ENCODE measurements at regions not wholly inside any gene's neighbourhood (a gene's known extent, or its start where the extent isn't known, plus 50 kb on each side); places are given as distances from the start of the nearest gene placed in this dataset.

DNA sequence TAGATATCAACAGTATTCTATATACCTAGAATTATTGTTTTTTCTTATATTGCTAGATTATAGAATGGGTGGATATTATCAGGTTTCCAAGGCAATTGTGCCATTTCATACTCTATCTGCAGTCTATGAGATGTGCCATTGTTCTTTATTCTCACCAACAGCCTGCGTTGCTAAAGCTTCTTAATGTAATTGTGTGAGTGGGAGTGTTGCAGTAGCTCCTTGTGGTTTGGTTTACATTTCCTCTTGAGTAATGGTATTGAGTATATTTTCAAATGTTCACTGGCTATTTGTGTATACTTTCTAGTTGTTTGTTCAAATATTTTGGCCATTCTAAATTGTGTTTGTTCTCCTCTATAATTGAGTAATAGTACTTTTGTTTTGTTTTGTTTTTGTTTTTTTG is 199.2 kb downstream of the TFEC start:
- ChIA-PET POLR2A (no interaction called here), CTCF (ENCODE audit: unreplicated experiment) (no interaction called here)
- no peak overlapping the region for H3K4me2 ChIP-seq (ENCODE audit: low read length)
- H3K27ac ChIP-seq (ENCODE audit: low read depth, low read length, poor library complexity, severe bottlenecking), result no peak overlapping the region
- no TSS peak for BruUV-seq (replicated peaks)
- no peak for DNase-seq (ENCODE audit: low spot score)
- no peaks in the 10 kb centered on the region for H3K4me1 ChIP-seq (ENCODE audit: insufficient read depth, low read length, poor library complexity, severe bottlenecking)
- H3K9me2 ChIP-seq (ENCODE audit: insufficient read depth, low read length), result no peaks in the 10 kb centered on the region
- no peaks in the 10 kb centered on the region for H3K79me2 ChIP-seq (ENCODE audit: insufficient read depth, low read depth, low read length)
- intact Hi-C loops (cut with micrococcal nuclease; ENCODE audit: unreplicated experiment), result no loop called here
- no peaks in the 10 kb centered on the region for H3K36me3 ChIP-seq (ENCODE audit: insufficient read depth, low read length)
- no peak overlapping the region for H3K4me3 ChIP-seq (ENCODE audit: low read depth, low read length, poor library complexity, severe bottlenecking)
- no peak overlapping the region for H2AFZ ChIP-seq (ENCODE audit: low read length)
- TF ChIP-seq EZH2phosphoT487 (IDR thresholded peaks at IDR 0.05; ENCODE audit: borderline replicate concordance, low read depth, low read length), result no peak
- TF ChIP-seq, protein P1, sequence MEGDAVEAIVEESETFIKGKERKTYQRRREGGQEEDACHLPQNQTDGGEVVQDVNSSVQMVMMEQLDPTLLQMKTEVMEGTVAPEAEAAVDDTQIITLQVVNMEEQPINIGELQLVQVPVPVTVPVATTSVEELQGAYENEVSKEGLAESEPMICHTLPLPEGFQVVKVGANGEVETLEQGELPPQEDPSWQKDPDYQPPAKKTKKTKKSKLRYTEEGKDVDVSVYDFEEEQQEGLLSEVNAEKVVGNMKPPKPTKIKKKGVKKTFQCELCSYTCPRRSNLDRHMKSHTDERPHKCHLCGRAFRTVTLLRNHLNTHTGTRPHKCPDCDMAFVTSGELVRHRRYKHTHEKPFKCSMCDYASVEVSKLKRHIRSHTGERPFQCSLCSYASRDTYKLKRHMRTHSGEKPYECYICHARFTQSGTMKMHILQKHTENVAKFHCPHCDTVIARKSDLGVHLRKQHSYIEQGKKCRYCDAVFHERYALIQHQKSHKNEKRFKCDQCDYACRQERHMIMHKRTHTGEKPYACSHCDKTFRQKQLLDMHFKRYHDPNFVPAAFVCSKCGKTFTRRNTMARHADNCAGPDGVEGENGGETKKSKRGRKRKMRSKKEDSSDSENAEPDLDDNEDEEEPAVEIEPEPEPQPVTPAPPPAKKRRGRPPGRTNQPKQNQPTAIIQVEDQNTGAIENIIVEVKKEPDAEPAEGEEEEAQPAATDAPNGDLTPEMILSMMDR (conservative IDR thresholded peaks at IDR 0.05; ENCODE audit: low read length), result no peak
- H3K9me3 ChIP-seq (ENCODE audit: low read length), result no peaks in the 10 kb centered on the region
- H4K20me1 ChIP-seq (ENCODE audit: insufficient read depth, low read length), result no peaks in the 10 kb centered on the region

DNA sequence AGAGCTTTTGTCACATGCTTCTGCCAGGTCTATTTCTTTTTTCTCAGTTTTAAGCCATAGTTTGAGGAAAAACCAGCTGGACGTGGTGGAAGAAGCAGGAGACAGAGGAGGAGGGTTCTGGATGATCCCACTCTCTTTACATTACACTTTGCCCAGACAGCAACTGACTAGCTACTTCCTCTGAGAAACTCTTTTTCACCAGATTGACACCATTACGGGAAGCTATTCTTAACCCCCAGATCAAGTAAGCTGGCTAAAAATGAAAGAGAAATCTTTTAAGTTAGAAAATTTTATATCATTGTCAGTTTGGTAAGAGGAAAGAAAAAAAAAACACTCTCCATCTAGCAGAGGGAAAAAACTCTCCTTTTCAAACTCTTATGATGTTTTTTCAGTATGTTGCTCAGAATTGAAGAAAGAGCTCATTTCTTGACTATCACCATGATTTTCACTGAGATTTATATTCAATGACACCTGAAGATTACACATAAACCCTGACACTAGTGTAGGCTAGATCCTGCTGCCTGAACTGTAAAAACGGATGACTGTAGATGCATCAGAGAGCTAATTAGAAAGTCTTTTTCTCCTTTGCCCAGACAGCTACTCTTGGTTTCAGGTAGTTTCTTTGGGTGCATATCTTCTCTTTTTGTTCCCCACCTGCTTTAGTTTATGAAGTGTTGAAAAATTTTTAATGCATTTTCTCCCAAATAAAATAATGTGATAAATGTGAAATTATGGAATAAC is 203.1 kb downstream of the TFEC start:
- Histone ChIP-seq H3K79me2 (ENCODE audit: insufficient read depth, low read depth, low read length) (no peaks in the 10 kb centered on the region), H2AFZ (ENCODE audit: low read length) (no peak overlapping the region), H3K9me2 (ENCODE audit: insufficient read depth, low read length) (no peaks in the 10 kb centered on the region), H3K27ac (ENCODE audit: low read depth, low read length, poor library complexity, severe bottlenecking) (no peak overlapping the region), H3K9me3 (ENCODE audit: low read length) (no peaks in the 10 kb centered on the region), H3K36me3 (ENCODE audit: insufficient read depth, low read length) (no peaks in the 10 kb centered on the region), H3K4me2 (ENCODE audit: low read length) (no peak overlapping the region), H3K4me3 (ENCODE audit: low read depth, low read length, poor library complexity, severe bottlenecking) (no peak overlapping the region), H4K20me1 (ENCODE audit: insufficient read depth, low read length) (no peaks in the 10 kb centered on the region), H3K4me1 (ENCODE audit: insufficient read depth, low read length, poor library complexity, severe bottlenecking) (no peaks in the 10 kb centered on the region)
- no peak for DNase-seq (ENCODE audit: low spot score)
- intact Hi-C loops (cut with micrococcal nuclease; ENCODE audit: unreplicated experiment), result no loop called here
- no peak for TF ChIP-seq EZH2phosphoT487 (IDR thresholded peaks at IDR 0.05; ENCODE audit: borderline replicate concordance, low read depth, low read length)
- TF ChIP-seq, protein P1 (conservative IDR thresholded peaks at IDR 0.05; ENCODE audit: low read length), result no peak
- POLR2A ChIA-PET, result interaction anchor here (1.2 kb wide), 1 partner anchor 22 kb away, joined by 5 read pairs; no protein-coding TSS in a partner anchor
- BruUV-seq (replicated peaks), result no TSS peak
- CTCF ChIA-PET (ENCODE audit: unreplicated experiment), result no interaction called here

DNA sequence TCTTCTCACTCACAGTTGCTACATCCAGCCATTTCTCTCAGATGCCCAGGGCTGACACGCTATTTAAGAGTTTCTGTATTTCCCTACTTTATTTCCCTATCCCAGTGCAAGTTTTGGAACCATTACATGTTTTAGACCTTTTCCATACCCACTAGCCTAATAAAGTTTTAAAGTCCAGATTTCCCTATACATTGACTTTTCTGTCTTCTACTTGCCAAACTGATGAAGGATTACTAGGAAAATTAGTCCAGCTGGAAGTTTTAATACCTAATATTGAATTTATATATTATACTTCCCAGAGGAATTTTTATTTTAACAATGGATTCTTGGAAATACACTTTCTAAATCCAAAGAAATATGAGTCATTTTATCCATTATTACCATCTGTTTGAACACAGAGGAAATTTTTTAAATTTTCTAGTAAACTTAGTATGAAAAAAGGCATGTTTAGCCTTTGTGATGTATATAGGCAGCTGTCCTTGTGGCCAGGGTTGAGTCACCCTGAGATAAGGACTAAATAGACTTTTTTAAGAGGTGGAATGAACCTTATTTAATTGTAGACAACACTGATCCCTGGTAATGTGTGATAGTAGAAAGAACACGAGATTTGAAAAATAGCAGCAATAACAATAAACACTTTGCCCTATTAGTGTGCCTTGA is 205.0 kb downstream of the TFEC start:
- intact Hi-C loops (cut with micrococcal nuclease; ENCODE audit: unreplicated experiment), result no loop called here
- Histone ChIP-seq H2AFZ (ENCODE audit: low read length) (no peak overlapping the region), H3K9me3 (ENCODE audit: low read length) (no peaks in the 10 kb centered on the region), H3K4me1 (ENCODE audit: insufficient read depth, low read length, poor library complexity, severe bottlenecking) (no peaks in the 10 kb centered on the region), H3K27ac (ENCODE audit: low read depth, low read length, poor library complexity, severe bottlenecking) (no peak overlapping the region), H3K79me2 (ENCODE audit: insufficient read depth, low read depth, low read length) (no peaks in the 10 kb centered on the region), H3K4me3 (ENCODE audit: low read depth, low read length, poor library complexity, severe bottlenecking) (no peak overlapping the region), H3K9me2 (ENCODE audit: insufficient read depth, low read length) (no peaks in the 10 kb centered on the region), H3K4me2 (ENCODE audit: low read length) (no peak overlapping the region), H3K36me3 (ENCODE audit: insufficient read depth, low read length) (no peaks in the 10 kb centered on the region), H4K20me1 (ENCODE audit: insufficient read depth, low read length) (no peaks in the 10 kb centered on the region)
- TF ChIP-seq EZH2phosphoT487 (IDR thresholded peaks at IDR 0.05; ENCODE audit: borderline replicate concordance, low read depth, low read length), result no peak
- TF ChIP-seq, protein P1 (conservative IDR thresholded peaks at IDR 0.05; ENCODE audit: low read length), result no peak
- ChIA-PET CTCF (ENCODE audit: unreplicated experiment) (no interaction called here), POLR2A (no interaction called here)
- no TSS peak for BruUV-seq (replicated peaks)
- DNase-seq (ENCODE audit: low spot score), result no peak
